Upper lobe of left lung (tissue), 4 donors: ENCODE measurements at regions not wholly inside any gene's neighbourhood (a gene's known extent, or its start where the extent isn't known, plus 50 kb on each side); places are given as distances from the start of the nearest gene placed in this dataset.

Source experiments
- CTCF ChIP-seq, 6 experiments: fragments of 450-650 bp in 4 of 6; fragments of 200-600 bp in 2 of 6; sonication (generic) in 2 of 6; IDR thresholded peaks; one replicate each; pipeline ENCODE4 v1.5.1; 2016 to 2019; ENCODE audit warnings: antibody characterized with exemption in 6 of 6
- EP300 ChIP-seq, 4 donors: sonication (generic); formaldehyde crosslinking; IDR thresholded peaks; one replicate each; pipeline ENCODE4 v1.5.1; 2017; ENCODE audit warnings: antibody characterized with exemption in 4 of 4, control low read depth in 2 of 4
- POLR2A ChIP-seq, 4 donors: fragments of 450-650 bp; IDR thresholded peaks; one replicate each; pipeline ENCODE4 v1.5.1; 2016 to 2017; ENCODE audit warnings: antibody characterized with exemption in 4 of 4, mild to moderate bottlenecking in 2 of 4
- POLR2AphosphoS5 ChIP-seq, 2 donors: sonication (generic); formaldehyde crosslinking; IDR thresholded peaks; one replicate each; pipeline ENCODE4 v1.5.1; 2017; ENCODE audit warnings: antibody characterized with exemption in 2 of 2

GRCh38 chr13:103873725-103874124 is 807.5 kb upstream of the SLC10A2 start:
- no peak for TF ChIP-seq CTCF (IDR thresholded peaks at IDR 0.05)
- no peak for TF ChIP-seq EP300 (IDR thresholded peaks at IDR 0.05)
- no peak for TF ChIP-seq POLR2AphosphoS5 (IDR thresholded peaks at IDR 0.05)
- TF ChIP-seq POLR2A (IDR thresholded peaks at IDR 0.05), result no peak
